Cardiac fibroblast (primary cell): ENCODE measurements at regions not wholly inside any gene's neighbourhood (a gene's known extent, or its start where the extent isn't known, plus 50 kb on each side); places are given as distances from the start of the nearest gene placed in this dataset.

ENCODE experiments used
- DNase-seq, 2 donors: peaks; one replicate each; pipeline versions ENCODE4 v3.0.0 to v3.0.0-alpha.2; 2010; ENCODE audit warnings: low read depth in 2 of 2
- H3K4me3 ChIP-seq, 2 donors: replicated peaks in 1 of 2; 1 replicate in 1 of 2; 2 replicates in 1 of 2; pipeline ENCODE4 v1.5.1; 2011; ENCODE audit warnings: low read depth in 2 of 2, low read length in 2 of 2, mild to moderate bottlenecking in 2 of 2, moderate library complexity in 1 of 2
- CTCF ChIP-seq: IDR thresholded peaks from one replicate; pipeline ENCODE4 v1.5.1; 2011; ENCODE audit warnings: low read depth, mild to moderate bottlenecking, low read length, inconsistent platforms

GRCh38 chr2:157971702-157972101 lies 95.6 kb upstream of the ACVR1 start:
- TF ChIP-seq CTCF, result no peak
- H3K4me3 ChIP-seq, result no peak overlapping the region

GRCh38 chr2:157967856-157968255 lies 91.7 kb upstream of the ACVR1 start:
- H3K4me3 ChIP-seq, result no peak overlapping the region
- no peak for DNase-seq
- no peak for TF ChIP-seq CTCF

More at GRCh38 chr2:157971702-157972101, 95.6 kb upstream of the ACVR1 start:
- no peak for DNase-seq

GRCh38 chr2:157959249-157959648 lies 83.1 kb upstream of the ACVR1 start:
- DNase-seq, result no peak
- no peak overlapping the region for H3K4me3 ChIP-seq
- TF ChIP-seq CTCF, result no peak

GRCh38 chr2:157957596-157957995 lies 81.5 kb upstream of the ACVR1 start:
- no peak for DNase-seq
- TF ChIP-seq CTCF, result no peak
- no peak overlapping the region for H3K4me3 ChIP-seq

GRCh38 chr2:157952558-157952957 lies 76.4 kb upstream of the ACVR1 start:
- no peak for TF ChIP-seq CTCF
- DNase-seq, result no peak
- H3K4me3 ChIP-seq, result no peak overlapping the region

- no peak for DNase-seq
- H3K4me3 ChIP-seq, result no peak overlapping the region
- no peak for TF ChIP-seq CTCF
These were observed 72.7 kb upstream of the ACVR1 start for GRCh38 chr2:157948856-157949255.

GRCh38 chr2:157946919-157947557 lies 70.9 kb upstream of the ACVR1 start:
- H3K4me3 ChIP-seq, result no peak overlapping the region
- no peak for TF ChIP-seq CTCF
- no peak for DNase-seq
